ENCODE measurements at regions not wholly inside any gene's neighbourhood (a gene's known extent, or its start where the extent isn't known, plus 50 kb on each side); places are given as distances from the start of the nearest gene placed in this dataset.

- TF ChIP-seq CTCF (conservative IDR thresholded peaks at IDR 0.05): no peak
- no peak for TF ChIP-seq EZH2 (IDR thresholded peaks at IDR 0.05; ENCODE audit: low read depth)
These were observed 283.3 kb upstream of the PRMT6 start for GRCh38 chr1:106773206-106773605.

Measured in PC-9 (cell line).